Cardiac fibroblast (primary cell): ENCODE measurements at regions not wholly inside any gene's neighbourhood (a gene's known extent, or its start where the extent isn't known, plus 50 kb on each side); places are given as distances from the start of the nearest gene placed in this dataset.

ENCODE experiments used
- DNase-seq, 2 donors: peaks; one replicate each; pipeline versions ENCODE4 v3.0.0 to v3.0.0-alpha.2; 2010; ENCODE audit warnings: low read depth in 2 of 2
- H3K4me3 ChIP-seq, 2 donors: replicated peaks in 1 of 2; 1 replicate in 1 of 2; 2 replicates in 1 of 2; pipeline ENCODE4 v1.5.1; 2011; ENCODE audit warnings: low read depth in 2 of 2, low read length in 2 of 2, mild to moderate bottlenecking in 2 of 2, moderate library complexity in 1 of 2
- TF ChIP-seq, protein P1 (sequence below): IDR thresholded peaks from one replicate; pipeline ENCODE4 v1.5.1; 2011; ENCODE audit warnings: low read depth, mild to moderate bottlenecking, low read length, inconsistent platforms

DNA sequence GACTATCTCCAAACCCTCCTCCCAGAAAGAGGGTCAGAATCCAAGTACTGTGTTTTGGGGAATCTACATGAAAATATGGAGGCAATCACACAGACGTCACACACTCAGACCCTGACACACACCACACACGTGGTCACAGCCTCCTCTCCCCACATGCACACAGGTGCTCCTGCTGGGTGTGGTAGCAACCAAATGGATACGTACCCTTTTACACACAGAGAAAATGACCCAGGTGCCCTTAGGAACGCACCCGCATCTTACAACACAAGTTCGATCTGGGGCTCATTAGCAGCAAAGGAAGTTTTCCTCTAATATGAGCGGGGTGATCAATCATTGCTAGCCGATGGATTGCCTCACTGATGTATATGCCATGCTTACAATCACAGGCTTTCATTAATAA, 480.2 kb upstream of the KLF4 start:
- no peak overlapping the region for H3K4me3 ChIP-seq
- TF ChIP-seq, protein P1, sequence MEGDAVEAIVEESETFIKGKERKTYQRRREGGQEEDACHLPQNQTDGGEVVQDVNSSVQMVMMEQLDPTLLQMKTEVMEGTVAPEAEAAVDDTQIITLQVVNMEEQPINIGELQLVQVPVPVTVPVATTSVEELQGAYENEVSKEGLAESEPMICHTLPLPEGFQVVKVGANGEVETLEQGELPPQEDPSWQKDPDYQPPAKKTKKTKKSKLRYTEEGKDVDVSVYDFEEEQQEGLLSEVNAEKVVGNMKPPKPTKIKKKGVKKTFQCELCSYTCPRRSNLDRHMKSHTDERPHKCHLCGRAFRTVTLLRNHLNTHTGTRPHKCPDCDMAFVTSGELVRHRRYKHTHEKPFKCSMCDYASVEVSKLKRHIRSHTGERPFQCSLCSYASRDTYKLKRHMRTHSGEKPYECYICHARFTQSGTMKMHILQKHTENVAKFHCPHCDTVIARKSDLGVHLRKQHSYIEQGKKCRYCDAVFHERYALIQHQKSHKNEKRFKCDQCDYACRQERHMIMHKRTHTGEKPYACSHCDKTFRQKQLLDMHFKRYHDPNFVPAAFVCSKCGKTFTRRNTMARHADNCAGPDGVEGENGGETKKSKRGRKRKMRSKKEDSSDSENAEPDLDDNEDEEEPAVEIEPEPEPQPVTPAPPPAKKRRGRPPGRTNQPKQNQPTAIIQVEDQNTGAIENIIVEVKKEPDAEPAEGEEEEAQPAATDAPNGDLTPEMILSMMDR, result no peak
- no peak for DNase-seq

DNA sequence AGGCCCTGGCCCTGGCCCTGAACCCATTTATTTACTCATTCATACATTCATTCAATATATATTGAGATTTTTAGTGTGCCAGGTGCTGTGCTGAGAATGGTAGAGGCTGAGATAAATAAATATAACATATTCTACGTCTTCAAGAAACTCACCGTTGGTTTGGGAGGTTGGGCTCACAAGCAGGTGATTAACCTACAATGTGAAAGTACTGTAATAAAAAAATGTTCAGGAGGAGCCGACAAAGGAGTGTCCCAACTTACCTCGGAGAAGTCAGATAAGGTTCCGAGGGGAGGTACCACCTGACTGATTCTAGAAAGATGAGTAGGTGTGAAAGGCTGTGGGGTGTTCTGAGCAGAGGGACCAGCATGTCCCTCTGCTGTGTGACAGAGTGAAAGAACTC, 479.6 kb upstream of the KLF4 start:
- no peak overlapping the region for H3K4me3 ChIP-seq
- TF ChIP-seq, protein P1, result no peak
- no peak for DNase-seq

DNA sequence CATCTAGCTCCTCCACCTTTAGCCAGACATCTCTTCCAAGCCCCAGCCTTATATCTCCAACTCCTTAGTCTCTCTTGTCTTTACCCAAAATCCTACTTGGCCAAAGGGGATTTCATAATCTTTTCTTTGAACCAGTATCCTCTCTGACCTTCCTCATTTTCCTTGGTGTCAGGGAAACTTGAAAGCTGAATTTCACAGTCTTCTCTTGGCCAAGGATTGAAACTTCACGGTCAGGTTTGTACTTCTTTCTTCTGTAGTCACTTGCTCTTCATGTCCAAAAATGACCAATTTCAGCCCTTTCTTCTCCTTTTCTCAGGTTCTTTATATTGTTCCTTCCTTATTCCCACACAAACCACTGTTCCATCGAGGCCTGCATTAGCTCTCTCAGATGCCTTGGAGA, 473.7 kb upstream of the KLF4 start:
- DNase-seq, result no peak
- no peak overlapping the region for H3K4me3 ChIP-seq
- TF ChIP-seq, protein P1, result no peak

DNA sequence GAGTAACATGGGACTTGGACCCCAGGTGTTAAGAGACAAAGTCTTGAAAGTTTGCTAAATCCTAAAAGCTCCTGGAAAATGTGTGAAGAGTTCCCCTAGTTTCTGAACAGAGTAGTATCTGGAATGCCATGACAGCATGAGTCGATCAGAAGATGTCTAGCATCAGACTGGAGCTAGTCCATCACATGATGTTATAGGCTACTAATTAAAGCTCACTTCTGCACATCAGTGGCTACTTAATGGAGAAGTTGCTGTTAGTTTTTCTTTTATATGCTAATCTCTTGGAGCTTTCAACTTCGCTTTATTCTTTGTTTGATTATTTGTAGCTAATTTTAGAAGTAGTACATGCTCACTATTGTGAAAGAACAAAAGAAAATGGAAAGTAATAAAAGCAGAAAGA, 471.3 kb upstream of the KLF4 start:
- no peak for DNase-seq
- no peak overlapping the region for H3K4me3 ChIP-seq
- TF ChIP-seq, protein P1, result no peak

GRCh38 chr9:107954312-107954711, 464.7 kb upstream of the KLF4 start:
- TF ChIP-seq, protein P1, result no peak
- no peak for DNase-seq

GRCh38 chr9:107953556-107954125, 464.1 kb upstream of the KLF4 start:
- TF ChIP-seq, protein P1, result no peak
- no peak overlapping the region for H3K4me3 ChIP-seq
- no peak for DNase-seq

More at GRCh38 chr9:107954312-107954711, 464.7 kb upstream of the KLF4 start:
- no peak overlapping the region for H3K4me3 ChIP-seq

DNA sequence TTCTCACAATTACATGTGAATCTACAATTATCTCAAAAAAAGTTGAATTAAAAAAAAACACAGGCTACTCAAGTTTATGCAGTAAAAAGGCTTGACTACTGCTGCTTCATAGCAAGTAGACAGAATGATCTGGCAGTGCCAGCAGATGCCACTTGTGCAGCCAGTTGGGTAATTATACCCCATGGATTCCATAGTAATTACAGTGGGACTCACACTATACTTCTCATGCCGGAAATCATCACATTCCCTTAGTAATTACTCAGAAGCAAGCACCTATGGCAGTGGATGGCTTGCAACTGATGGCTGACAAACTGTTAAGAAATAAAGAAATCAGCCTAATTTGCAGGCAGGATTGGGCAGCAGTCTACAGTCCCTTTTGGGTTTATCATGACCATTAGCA, 463.2 kb upstream of the KLF4 start:
- TF ChIP-seq, protein P1, result no peak
- H3K4me3 ChIP-seq, result no peak overlapping the region
- DNase-seq, result no peak
